Amniotic stem cell (primary cell): ENCODE measurements at regions not wholly inside any gene's neighbourhood (a gene's known extent, or its start where the extent isn't known, plus 50 kb on each side); places are given as distances from the start of the nearest gene placed in this dataset.
"Not testable (repeated sequence)": the region's sequence is repeated elsewhere in the genome, so short reads cannot be mapped to it uniquely, and the experiment has no call there.

ENCODE experiments used
- DNase-seq: peaks from one replicate; lab custom pipeline; 2025; lab: John Stamatoyannopoulos, UW

DNA sequence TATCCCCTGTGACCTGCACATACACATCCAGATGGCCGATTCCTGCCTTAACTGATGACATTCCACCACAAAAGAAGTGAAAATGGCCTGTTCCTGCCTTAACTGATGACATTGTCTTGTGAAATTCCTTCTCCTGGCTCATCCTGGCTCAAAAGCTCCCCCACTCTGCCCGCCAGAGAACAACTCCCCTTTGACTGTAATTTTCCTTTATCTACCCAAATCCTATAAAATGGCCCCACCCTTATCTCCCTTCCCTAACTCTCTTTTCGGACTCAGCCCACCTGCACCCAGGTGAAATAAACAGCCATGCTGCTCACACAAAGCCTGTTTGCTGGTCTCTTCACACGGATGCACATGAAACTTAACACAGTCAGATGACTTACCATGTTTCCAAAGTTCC is 403.8 kb downstream of the TBC1D32 start:
- not testable (repeated sequence) for DNase-seq

DNA sequence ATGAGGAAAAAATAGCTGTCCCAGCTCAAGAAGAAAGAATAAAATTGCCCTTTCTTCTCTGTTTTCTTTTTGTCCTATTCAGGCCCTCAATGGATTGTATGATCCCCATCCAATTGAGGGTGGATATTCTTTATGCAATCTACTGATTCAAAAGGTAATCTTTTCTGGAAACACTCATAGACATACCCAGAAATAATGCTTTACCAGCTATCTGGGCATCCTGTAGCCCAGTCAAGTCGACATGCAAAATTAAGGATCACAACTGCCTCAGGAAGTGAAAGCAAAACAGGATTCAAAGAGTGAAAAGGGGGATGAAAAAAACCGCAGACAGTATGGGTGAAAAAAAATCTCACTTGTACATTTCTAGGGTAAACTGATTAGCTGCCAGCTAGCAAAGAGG is 410.1 kb downstream of the TBC1D32 start:
- no peak for DNase-seq

GRCh38 chr6:120918137-120918536 is 416.1 kb downstream of the TBC1D32 start:
- no peak for DNase-seq

- no peak for DNase-seq
Observed at GRCh38 chr6:120916844-120917243, 417.4 kb downstream of the TBC1D32 start.

DNA sequence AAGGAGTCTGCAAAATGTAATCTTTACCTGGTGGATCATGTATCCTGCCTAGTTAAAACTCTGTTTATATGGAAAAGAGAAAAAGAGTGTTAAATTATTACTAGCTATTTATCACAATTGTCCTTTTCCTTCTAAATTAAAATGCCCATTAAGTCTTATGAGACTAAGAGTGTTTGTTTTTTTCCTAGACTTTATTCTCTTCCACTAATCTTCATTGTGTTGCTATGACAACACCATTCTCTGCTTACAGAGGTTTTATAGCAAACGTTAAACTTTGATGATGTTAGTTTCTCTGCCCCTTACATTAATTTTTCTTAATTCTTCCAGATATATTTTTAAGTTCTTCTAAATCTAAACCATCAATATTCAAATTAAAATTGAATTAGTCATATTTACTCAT is 420.8 kb downstream of the TBC1D32 start:
- DNase-seq = no peak

DNA sequence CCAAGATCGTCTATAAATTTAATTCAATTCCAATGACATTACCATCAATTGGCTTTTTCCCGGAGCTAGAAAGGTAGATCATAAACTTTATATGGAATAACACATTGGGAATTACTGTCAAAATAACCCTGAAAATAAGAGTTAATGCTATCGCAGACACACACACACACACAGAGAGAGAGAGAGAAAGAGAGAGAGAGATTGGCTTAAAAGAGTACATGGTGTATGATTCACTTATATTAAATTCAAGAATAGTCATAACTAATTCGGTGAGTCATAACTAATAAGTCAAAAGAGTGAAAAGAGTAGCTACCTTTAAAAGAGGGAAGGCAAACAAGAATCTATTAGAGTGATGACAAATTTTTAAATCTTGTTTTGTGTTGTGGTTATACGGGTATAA is 425.5 kb downstream of the TBC1D32 start:
- no peak for DNase-seq

- no peak for DNase-seq
Observed at GRCh38 chr6:120903836-120904235, 430.4 kb downstream of the TBC1D32 start.

DNA sequence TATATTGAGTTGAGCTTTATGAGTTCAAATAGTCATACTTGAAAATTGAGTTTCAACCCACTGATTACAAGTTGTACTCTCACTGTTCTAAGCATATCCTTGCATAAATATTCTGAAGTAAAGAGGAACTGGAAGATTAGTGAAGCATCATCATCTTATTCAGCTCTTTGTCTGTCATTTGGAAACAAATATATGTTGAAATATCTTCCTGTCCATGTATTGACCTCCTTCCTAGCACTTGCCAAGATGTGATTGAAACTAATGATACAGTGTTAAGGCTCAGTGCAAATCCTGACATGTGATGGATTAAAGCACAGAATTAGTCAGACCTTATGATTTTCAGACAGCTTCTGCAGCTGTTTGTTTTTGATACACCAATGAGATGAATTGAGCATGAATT is 434.3 kb downstream of the TBC1D32 start:
- no peak for DNase-seq

DNA sequence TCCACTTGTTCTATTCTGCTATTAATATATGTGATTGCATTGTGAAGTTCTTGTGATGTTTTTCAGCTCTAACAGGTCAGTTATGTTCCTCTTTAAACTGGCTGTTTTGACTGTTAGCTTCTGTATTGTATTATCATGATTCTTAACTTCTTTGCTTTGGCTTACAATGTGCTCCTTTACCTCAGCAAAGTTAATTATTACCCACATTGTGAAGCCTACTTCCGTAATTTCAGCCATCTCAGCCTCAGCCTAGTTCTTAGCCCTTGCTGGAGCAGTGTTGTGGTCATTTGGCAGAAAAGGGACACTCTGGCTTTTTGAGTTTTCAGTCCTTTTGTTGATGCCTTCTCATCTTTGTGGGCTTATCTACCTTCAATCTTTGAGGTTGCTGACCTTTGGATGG is 440.2 kb downstream of the TBC1D32 start:
- DNase-seq = no peak

GRCh38 chr6:120876931-120877330 is 457.3 kb downstream of the TBC1D32 start:
- no peak for DNase-seq

DNA sequence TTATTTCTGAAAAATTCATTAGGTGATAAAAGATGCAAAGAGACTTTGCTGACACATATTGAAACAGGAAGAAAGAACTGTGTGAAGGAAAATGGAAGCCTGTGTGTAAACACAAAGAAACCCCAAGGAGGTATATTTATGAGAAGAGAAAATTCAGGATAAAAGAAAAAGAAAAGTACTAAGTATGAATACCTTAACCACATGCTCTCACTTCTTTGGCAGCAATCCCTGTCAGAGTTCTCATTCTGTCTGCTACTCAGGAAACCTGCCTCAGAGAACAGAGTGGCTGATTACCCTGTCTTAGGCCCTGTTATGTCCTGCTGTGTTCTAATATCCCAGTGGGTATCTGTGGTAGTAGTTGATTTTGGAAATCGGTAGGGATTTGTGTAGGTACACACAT is 457.9 kb downstream of the TBC1D32 start:
- DNase-seq = no peak

DNA sequence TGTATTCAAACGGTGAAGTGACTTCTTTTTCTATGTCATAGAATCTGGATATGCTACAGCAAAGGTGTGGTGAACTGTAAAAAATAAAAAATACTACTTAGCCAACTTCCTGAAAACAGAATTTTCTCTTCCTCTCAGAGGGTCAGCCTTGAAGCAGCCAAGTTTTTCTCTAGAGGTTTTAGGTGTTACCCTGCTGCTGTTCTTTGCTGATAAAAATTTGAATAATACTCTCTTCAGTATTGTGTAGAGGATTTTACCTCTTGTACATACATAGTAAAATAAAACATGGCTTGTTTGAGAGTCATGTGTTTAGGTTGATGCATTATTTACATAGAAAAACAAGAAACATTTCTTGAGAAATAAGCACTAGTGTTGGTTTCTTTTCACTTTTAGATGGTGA is 458.4 kb downstream of the TBC1D32 start:
- DNase-seq = no peak

DNA sequence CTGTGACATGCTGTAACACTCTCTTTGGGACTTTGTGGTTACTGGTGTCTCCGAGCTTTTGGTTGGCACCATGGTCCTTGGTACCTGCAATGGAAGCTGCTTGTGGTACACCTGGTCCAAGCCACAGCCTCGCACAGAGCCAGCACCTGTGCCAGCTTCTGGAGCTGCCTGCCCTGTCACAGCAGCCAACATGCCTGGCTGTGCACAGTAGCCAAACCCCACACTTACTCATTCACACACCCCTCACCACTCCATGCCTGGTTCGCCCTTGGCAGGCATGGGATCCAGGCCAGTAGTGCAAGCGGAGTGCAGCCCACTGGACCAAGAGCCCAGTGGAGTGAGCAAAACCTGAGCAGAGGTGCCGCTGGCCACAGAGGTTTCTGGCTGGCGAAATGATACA is 459.9 kb downstream of the TBC1D32 start:
- DNase-seq = no peak

- no peak for DNase-seq
Observed at GRCh38 chr6:120873125-120873865, 461.0 kb downstream of the TBC1D32 start.

DNA sequence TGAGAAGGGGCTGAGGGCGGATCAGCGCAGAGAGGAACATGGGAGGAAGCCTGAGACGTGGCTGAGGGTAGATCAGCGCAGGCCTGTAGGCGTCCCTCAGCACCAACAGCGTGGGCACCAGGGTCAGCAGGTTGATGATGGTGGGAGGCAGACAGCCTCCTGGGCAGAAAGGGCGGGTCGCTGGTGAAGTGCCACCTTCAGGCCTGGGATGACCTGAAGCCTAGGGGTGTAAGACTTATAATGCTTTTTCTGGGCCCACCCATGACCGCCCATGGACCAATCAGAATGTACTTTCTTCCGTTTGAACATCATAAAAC is 462.1 kb downstream of the TBC1D32 start:
- DNase-seq = no peak

DNA sequence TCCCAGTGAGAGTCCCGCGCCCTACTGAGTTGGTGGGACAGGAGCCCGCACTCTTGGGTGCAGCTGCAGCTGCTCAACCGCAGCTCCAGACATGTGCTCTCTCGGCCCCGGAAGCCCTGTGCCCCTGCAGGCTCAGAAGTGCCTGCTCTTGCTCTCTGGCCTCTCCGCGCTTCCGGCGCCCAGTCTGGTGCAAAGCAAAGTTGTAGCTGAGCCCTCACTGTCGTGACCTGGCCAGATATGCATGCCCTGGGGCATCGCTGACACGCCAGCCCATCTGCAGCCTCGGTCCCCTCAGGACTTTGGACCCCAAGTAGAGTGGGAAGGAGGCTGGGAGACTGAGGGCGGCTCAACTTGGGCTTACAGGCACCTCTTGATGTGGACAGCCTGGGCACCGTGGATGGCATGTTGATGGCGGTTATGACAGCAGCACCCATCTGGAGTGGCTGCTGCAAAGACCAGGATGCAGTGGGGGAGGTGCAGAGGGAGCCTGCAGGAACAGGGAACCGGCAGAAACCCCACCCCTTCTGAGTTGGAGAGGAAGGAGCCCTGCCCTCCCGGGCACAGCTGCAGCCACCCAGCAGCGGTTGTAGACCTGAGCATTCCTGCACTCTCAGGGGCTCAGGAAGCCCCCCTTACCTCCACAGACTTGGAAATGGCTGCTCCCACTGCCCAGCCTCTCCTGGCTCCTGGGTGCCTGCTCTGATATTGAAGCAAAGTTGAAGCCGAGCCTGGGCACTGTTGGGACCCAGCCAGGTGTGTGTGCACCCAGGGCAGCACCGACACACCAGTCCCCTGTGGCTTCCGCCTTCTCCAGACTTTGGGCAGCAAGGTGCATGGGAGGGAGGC is 462.6 kb downstream of the TBC1D32 start:
- no peak for DNase-seq

GRCh38 chr6:120869397-120869796 is 464.9 kb downstream of the TBC1D32 start:
- no peak for DNase-seq

DNA sequence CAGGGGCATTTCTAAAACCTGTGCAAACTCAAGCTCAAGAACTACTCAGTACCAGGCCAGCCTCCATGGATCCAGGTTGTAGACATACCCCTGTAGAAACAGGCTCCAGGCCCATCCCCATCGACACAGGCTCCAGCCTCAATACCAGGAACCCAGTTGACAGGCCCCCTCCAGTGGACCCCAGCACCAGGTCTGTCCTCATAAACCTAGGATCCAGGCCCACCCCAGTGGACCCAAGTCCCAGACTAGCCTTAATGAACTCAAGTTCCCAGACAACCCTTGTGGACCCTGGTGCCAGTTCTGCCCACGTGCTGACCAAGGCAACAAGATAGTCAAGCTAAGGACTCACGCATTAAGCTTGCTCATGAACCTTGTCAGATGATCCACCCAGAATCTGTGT is 476.9 kb downstream of the TBC1D32 start:
- no peak for DNase-seq

DNA sequence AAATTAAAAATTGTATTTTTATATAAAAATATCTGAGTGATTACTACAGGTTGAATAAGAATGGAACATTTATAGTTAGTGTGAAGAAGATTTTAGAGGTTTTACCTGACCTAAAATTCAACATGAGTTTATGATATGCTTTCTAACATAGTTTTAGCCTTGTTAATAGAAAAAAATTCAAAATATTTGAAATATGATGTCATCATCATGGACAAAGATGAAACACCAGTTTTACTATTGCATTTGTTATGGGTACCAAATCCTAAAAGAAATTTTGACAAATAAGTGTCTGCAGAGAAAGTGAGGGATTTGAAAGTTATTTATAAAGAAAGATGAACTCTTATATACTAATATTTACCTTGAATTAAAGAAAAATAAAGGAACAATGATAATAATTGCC is 479.7 kb downstream of the TBC1D32 start:
- no peak for DNase-seq

GRCh38 chr6:120853489-120853888 is 480.8 kb downstream of the TBC1D32 start:
- DNase-seq = no peak

- no peak for DNase-seq
Observed at GRCh38 chr6:120852293-120852849, 481.9 kb downstream of the TBC1D32 start.

DNA sequence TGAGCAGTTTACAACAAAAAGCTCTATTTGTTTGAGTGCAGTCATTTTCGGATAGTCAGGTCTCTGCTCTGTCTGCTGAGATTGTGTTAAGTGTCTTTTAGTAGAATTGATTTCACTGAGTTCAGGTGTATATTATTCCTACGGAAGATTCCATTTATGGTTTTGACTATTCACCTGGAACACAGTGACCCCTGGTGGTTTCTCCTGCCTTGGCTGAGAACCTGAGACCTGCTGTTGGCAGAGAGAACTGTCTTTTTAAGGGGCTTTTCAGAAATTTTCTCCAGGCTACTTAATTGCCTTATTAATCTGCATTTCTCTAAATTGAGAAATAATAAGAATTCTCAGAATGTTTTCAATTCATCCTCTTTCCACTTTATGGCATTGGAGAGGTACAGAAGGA is 508.0 kb downstream of the TBC1D32 start:
- DNase-seq = no peak

GRCh38 chr6:120816794-120817193 is 517.5 kb downstream of the TBC1D32 start:
- DNase-seq = no peak
